ENCODE measurements at regions not wholly inside any gene's neighbourhood (a gene's known extent, or its start where the extent isn't known, plus 50 kb on each side); places are given as distances from the start of the nearest gene placed in this dataset.

GRCh38 chr2:41847744-41848441 lies 199.9 kb upstream of the PKDCC start:
- ATAC-seq: no peak
- no peak for DNase-seq
- Mint-ChIP-seq H3K27ac (no peak overlapping the region), H3K27me3 (peaks cover 24% of the 10 kb centered on the region), H3K36me3 (ENCODE audit: low read depth) (no peaks in the 10 kb centered on the region), H3K4me3 (no peak overlapping the region), H3K9me3 (no peaks in the 10 kb centered on the region), H3K4me1 (no peaks in the 10 kb centered on the region)

- no peaks in the 10 kb centered on the region for H3K9me3 Mint-ChIP-seq
- H3K4me3 Mint-ChIP-seq: no peak overlapping the region
- peaks cover 26% of the 10 kb centered on the region for H3K27me3 Mint-ChIP-seq
- ATAC-seq (no peak), DNase-seq (no peak)
- H3K36me3 Mint-ChIP-seq (ENCODE audit: low read depth): no peaks in the 10 kb centered on the region
- no peak overlapping the region for H3K27ac Mint-ChIP-seq
- H3K4me1 Mint-ChIP-seq: peaks cover 5% of the 10 kb centered on the region
Measured at GRCh38 chr2:41851554-41851953, 196.3 kb upstream of the PKDCC start.

GRCh38 chr2:41853427-41854191 lies 194.2 kb upstream of the PKDCC start:
- Mint-ChIP-seq H3K36me3 (ENCODE audit: low read depth) (no peaks in the 10 kb centered on the region), H3K27me3 (peaks cover 19% of the 10 kb centered on the region), H3K9me3 (no peaks in the 10 kb centered on the region), H3K27ac (no peak overlapping the region), H3K4me1 (peaks cover 5% of the 10 kb centered on the region), H3K4me3 (no peak overlapping the region)
- peak; percentile 6 for DNase-seq
- ATAC-seq: no peak

GRCh38 chr2:41854227-41854626 lies 193.6 kb upstream of the PKDCC start:
- Mint-ChIP-seq H3K36me3 (ENCODE audit: low read depth) (no peaks in the 10 kb centered on the region), H3K27ac (no peak overlapping the region)
- ATAC-seq: peak; percentile 84

GRCh38 chr2:41856946-41857345 lies 190.9 kb upstream of the PKDCC start:
- Mint-ChIP-seq H3K9me3 (no peaks in the 10 kb centered on the region), H3K27ac (no peak overlapping the region), H3K36me3 (ENCODE audit: low read depth) (no peaks in the 10 kb centered on the region), H3K4me1 (peaks cover 5% of the 10 kb centered on the region), H3K27me3 (peaks cover 13% of the 10 kb centered on the region), H3K4me3 (no peak overlapping the region)
- ATAC-seq (no peak), DNase-seq (no peak)

More at GRCh38 chr2:41854227-41854626, 193.6 kb upstream of the PKDCC start:
- H3K4me1 Mint-ChIP-seq: peaks cover 5% of the 10 kb centered on the region
- no peak for DNase-seq
- no peak overlapping the region for H3K4me3 Mint-ChIP-seq
- H3K9me3 Mint-ChIP-seq: no peaks in the 10 kb centered on the region
- H3K27me3 Mint-ChIP-seq: peaks cover 19% of the 10 kb centered on the region

GRCh38 chr2:41859615-41860514 lies 188.0 kb upstream of the PKDCC start:
- DNase-seq (no peak), ATAC-seq (no peak)
- Mint-ChIP-seq H3K4me1 (no peaks in the 10 kb centered on the region), H3K9me3 (no peaks in the 10 kb centered on the region), H3K4me3 (no peak overlapping the region), H3K27me3 (peaks cover 8% of the 10 kb centered on the region), H3K27ac (no peak overlapping the region), H3K36me3 (ENCODE audit: low read depth) (no peaks in the 10 kb centered on the region)

- H3K4me3 Mint-ChIP-seq: no peak overlapping the region
- H3K27ac Mint-ChIP-seq: no peak overlapping the region
- no peaks in the 10 kb centered on the region for H3K36me3 Mint-ChIP-seq (ENCODE audit: low read depth)
- peaks cover 8% of the 10 kb centered on the region for H3K27me3 Mint-ChIP-seq
- ATAC-seq (no peak), DNase-seq (no peak)
- no peaks in the 10 kb centered on the region for H3K9me3 Mint-ChIP-seq
- no peaks in the 10 kb centered on the region for H3K4me1 Mint-ChIP-seq
Measured at GRCh38 chr2:41863062-41863461, 184.8 kb upstream of the PKDCC start.

GRCh38 chr2:41865263-41865662 lies 182.6 kb upstream of the PKDCC start:
- H3K4me3 Mint-ChIP-seq: no peak overlapping the region
- no peaks in the 10 kb centered on the region for H3K9me3 Mint-ChIP-seq
- ATAC-seq: no peak
- H3K4me1 Mint-ChIP-seq: no peaks in the 10 kb centered on the region
- H3K36me3 Mint-ChIP-seq (ENCODE audit: low read depth): no peaks in the 10 kb centered on the region
- H3K27ac Mint-ChIP-seq: no peak overlapping the region
- H3K27me3 Mint-ChIP-seq: peaks cover 4% of the 10 kb centered on the region
- DNase-seq: no peak

GRCh38 chr2:41867553-41867952 lies 180.3 kb upstream of the PKDCC start:
- ATAC-seq (no peak), DNase-seq (no peak)
- no peak overlapping the region for H3K4me3 Mint-ChIP-seq
- H3K36me3 Mint-ChIP-seq (ENCODE audit: low read depth): no peaks in the 10 kb centered on the region
- H3K4me1 Mint-ChIP-seq: peaks cover under 1% of the 10 kb centered on the region
- no peaks in the 10 kb centered on the region for H3K9me3 Mint-ChIP-seq
- H3K27me3 Mint-ChIP-seq: no peaks in the 10 kb centered on the region
- H3K27ac Mint-ChIP-seq: no peak overlapping the region

GRCh38 chr2:41869542-41870264 lies 178.1 kb upstream of the PKDCC start:
- peak; percentile 80 for DNase-seq
- peaks cover 4% of the 10 kb centered on the region for H3K4me1 Mint-ChIP-seq
- no peaks in the 10 kb centered on the region for H3K9me3 Mint-ChIP-seq
- peak; percentile 76 for ATAC-seq
- no peaks in the 10 kb centered on the region for H3K27me3 Mint-ChIP-seq
- no peaks in the 10 kb centered on the region for H3K36me3 Mint-ChIP-seq (ENCODE audit: low read depth)
- no peak overlapping the region for H3K27ac Mint-ChIP-seq
- no peak overlapping the region for H3K4me3 Mint-ChIP-seq

- Mint-ChIP-seq H3K4me1 (peaks cover 4% of the 10 kb centered on the region), H3K36me3 (ENCODE audit: low read depth) (no peaks in the 10 kb centered on the region), H3K27me3 (no peaks in the 10 kb centered on the region), H3K27ac (no peak overlapping the region), H3K9me3 (no peaks in the 10 kb centered on the region), H3K4me3 (no peak overlapping the region)
- DNase-seq (no peak), ATAC-seq (no peak)
Measured at GRCh38 chr2:41870265-41870585, 177.6 kb upstream of the PKDCC start.

GRCh38 chr2:41871080-41871479 lies 176.7 kb upstream of the PKDCC start:
- Mint-ChIP-seq H3K9me3 (no peaks in the 10 kb centered on the region), H3K4me1 (peaks cover 4% of the 10 kb centered on the region), H3K27ac (no peak overlapping the region), H3K36me3 (ENCODE audit: low read depth) (no peaks in the 10 kb centered on the region), H3K4me3 (no peak overlapping the region), H3K27me3 (no peaks in the 10 kb centered on the region)
- ATAC-seq (no peak), DNase-seq (no peak)

GRCh38 chr2:41872646-41873045 lies 175.2 kb upstream of the PKDCC start:
- ATAC-seq: no peak
- H3K36me3 Mint-ChIP-seq (ENCODE audit: low read depth): no peaks in the 10 kb centered on the region
- peaks cover 4% of the 10 kb centered on the region for H3K4me1 Mint-ChIP-seq
- H3K9me3 Mint-ChIP-seq: no peaks in the 10 kb centered on the region
- no peak overlapping the region for H3K4me3 Mint-ChIP-seq
- no peak for DNase-seq
- no peaks in the 10 kb centered on the region for H3K27me3 Mint-ChIP-seq
- H3K27ac Mint-ChIP-seq: no peak overlapping the region
